GM12874 (cell line): ENCODE measurements at regions not wholly inside any gene's neighbourhood (a gene's known extent, or its start where the extent isn't known, plus 50 kb on each side); places are given as distances from the start of the nearest gene placed in this dataset.

Experiments
- CTCF ChIP-seq: IDR thresholded peaks from 2 replicates; pipeline ENCODE4 v1.5.1; 2011; ENCODE audit warnings: low read depth, mild to moderate bottlenecking, control low read depth, low read length, moderate library complexity; ENCODE audit not compliant: insufficient read depth

- TF ChIP-seq CTCF = no peak
Observed at GRCh38 chr7:53111031-53111430, 75.6 kb downstream of the POM121L12 start.

DNA sequence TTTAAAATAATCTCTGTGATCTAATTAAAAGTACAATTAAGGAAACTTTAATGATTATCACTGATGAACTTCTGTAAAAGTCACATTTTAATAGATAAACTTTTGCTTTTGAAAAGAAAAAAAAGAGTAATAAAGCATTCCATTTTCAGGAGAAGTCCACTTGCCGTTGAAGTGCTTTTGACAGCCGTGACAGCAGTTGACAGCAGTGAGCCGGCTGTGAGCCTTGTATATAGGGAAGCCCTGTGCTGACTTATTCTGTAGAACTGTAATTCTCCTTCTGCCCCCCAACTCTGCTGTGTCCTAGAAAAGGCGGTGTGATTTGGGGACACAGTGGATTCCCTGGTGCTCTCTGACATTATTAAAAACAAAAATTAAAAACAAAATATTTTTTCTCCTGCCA lies 78.0 kb downstream of the POM121L12 start:
- no peak for TF ChIP-seq CTCF

- no peak for TF ChIP-seq CTCF
Observed at GRCh38 chr7:53119514-53119941, 84.1 kb downstream of the POM121L12 start.

DNA sequence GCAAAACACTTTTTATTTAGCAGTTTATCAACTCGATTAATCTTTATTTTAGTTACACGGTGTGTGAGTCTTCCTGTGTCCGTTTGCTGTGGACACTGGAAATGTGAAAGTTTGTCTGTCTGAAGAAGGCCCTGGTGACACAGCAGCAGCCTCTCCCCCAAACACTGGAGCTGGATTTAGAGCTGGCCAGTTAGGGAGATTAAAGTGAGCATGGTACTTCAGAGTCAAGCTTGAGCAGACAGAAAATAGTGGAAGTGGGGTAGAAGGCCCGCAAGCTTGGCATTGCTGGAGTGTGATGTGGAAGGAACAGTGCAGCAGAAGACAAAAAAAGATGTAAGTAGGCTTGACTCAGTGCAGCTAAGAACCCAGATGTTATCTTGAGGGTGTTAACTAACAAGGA lies 85.9 kb downstream of the POM121L12 start:
- TF ChIP-seq CTCF = no peak

- TF ChIP-seq CTCF = no peak
Observed at GRCh38 chr7:53131697-53132096, 96.3 kb downstream of the POM121L12 start.

DNA sequence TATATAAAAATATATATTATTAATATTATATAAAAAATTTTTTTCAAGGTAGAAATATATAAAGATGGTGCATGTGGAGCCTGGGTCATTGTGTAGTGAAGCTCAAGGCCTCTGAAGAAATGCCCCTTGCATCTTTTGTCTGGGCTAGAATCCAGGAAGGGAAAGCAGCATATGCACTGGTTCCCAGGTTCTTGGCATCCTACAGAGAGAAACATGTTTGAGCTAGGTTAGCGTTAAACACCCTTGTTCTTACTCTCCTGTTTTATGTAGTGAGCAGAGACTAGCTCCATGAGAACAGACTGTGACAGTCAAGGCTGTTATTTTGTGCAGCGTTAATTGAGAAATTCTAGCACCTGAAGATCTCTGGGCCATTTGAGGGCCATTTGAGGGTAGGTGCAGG lies 116.1 kb downstream of the POM121L12 start:
- TF ChIP-seq CTCF = no peak

DNA sequence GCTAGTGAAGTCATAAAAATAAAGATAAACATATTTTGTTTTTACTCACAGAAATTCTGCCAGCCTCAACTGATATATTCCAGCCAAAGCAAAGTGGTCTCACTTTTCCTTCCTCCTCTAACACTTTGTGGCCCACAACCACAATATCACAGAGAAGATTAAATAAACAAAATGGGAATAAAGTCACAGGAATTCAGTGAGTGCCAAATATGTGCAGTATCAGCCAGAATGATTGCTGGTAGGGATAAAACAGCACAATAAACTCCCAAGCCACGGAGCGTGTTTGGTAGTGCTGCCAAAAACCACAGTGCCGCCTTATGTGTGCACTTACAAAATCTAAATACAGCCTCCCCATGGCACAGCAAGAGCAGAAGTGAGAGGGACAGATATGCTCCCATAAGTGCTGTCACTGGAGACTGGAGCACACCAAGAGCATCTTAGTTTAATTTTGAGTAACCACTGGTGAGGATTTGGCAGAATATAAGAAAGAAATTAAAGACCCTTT lies 155.8 kb downstream of the POM121L12 start:
- no peak for TF ChIP-seq CTCF

DNA sequence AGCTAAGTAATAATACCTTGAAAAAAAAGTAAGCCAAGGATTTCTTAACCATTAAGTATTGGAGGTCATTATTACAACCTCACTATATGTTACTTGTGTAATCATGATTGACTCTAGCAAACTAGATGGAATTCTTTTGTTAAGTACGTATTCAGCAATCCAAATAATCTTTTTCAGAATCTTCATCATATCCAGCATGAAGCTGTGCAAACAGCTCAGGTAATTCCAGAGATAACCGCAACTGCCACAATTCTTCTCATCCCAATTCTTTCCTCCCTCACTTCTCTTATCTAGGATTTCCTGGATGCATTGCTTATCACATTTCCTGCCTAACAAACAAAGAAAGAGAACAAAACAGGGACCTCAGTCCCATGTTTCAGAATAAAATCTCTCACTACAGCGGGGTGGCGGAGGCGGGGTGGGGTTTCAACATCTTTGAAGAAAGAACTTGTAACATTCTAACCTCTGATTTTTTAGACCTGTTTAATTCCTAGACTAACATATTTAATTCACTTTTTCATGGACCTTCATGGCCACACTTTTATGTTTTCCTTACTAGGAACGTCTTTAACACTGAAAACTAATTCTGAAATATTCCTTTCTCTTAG lies 156.5 kb downstream of the POM121L12 start:
- TF ChIP-seq CTCF = no peak
